ENCODE measurements at regions not wholly inside any gene's neighbourhood (a gene's known extent, or its start where the extent isn't known, plus 50 kb on each side); places are given as distances from the start of the nearest gene placed in this dataset.

- no peak for DNase-seq (ENCODE audit: extremely low read depth, low read depth)
- no peak overlapping the region for H3K4me3 ChIP-seq (replicated peaks; ENCODE audit: low read depth, low read length)
- no peak for TF ChIP-seq CTCF (IDR thresholded peaks at IDR 0.05; ENCODE audit: low read depth, low read length, missing control alignments)
Measured at GRCh38 chr1:60342569-60342968, 269.0 kb upstream of the C1orf87 start.

GRCh38 chr1:60341274-60341673 lies 267.7 kb upstream of the C1orf87 start:
- TF ChIP-seq CTCF (IDR thresholded peaks at IDR 0.05; ENCODE audit: low read depth, low read length, missing control alignments) = no peak
- DNase-seq (ENCODE audit: extremely low read depth, low read depth) = no peak
- no peak overlapping the region for H3K4me3 ChIP-seq (replicated peaks; ENCODE audit: low read depth, low read length)

GRCh38 chr1:60331647-60332046 lies 258.1 kb upstream of the C1orf87 start:
- TF ChIP-seq CTCF (IDR thresholded peaks at IDR 0.05; ENCODE audit: low read depth, low read length, missing control alignments) = no peak
- DNase-seq (ENCODE audit: extremely low read depth, low read depth) = no peak
- no peak overlapping the region for H3K4me3 ChIP-seq (replicated peaks; ENCODE audit: low read depth, low read length)

- no peak overlapping the region for H3K4me3 ChIP-seq (replicated peaks; ENCODE audit: low read depth, low read length)
- no peak for DNase-seq (ENCODE audit: extremely low read depth, low read depth)
- no peak for TF ChIP-seq CTCF (IDR thresholded peaks at IDR 0.05; ENCODE audit: low read depth, low read length, missing control alignments)
Measured at GRCh38 chr1:60329651-60330050, 256.1 kb upstream of the C1orf87 start.

- no peak overlapping the region for H3K4me3 ChIP-seq (replicated peaks; ENCODE audit: low read depth, low read length)
- TF ChIP-seq CTCF (IDR thresholded peaks at IDR 0.05; ENCODE audit: low read depth, low read length, missing control alignments) = no peak
- DNase-seq (ENCODE audit: extremely low read depth, low read depth) = no peak
Measured at GRCh38 chr1:60311838-60312237, 238.3 kb upstream of the C1orf87 start.

- no peak overlapping the region for H3K4me3 ChIP-seq (replicated peaks; ENCODE audit: low read depth, low read length)
- DNase-seq (ENCODE audit: extremely low read depth, low read depth) = no peak
- TF ChIP-seq CTCF (IDR thresholded peaks at IDR 0.05; ENCODE audit: low read depth, low read length, missing control alignments) = no peak
Measured at GRCh38 chr1:60299581-60299980, 226.0 kb upstream of the C1orf87 start.

GRCh38 chr1:60298290-60298689 lies 224.7 kb upstream of the C1orf87 start:
- H3K4me3 ChIP-seq (replicated peaks; ENCODE audit: low read depth, low read length) = no peak overlapping the region
- no peak for DNase-seq (ENCODE audit: extremely low read depth, low read depth)
- no peak for TF ChIP-seq CTCF (IDR thresholded peaks at IDR 0.05; ENCODE audit: low read depth, low read length, missing control alignments)

Measured in HFF-Myc (cell line).